SH-SY5Y (cell line): ENCODE measurements at regions not wholly inside any gene's neighbourhood (a gene's known extent, or its start where the extent isn't known, plus 50 kb on each side); places are given as distances from the start of the nearest gene placed in this dataset.

ENCODE experiments used
- GATA2 ChIP-seq: IDR thresholded peaks from 2 replicates; pipeline ENCODE4 v1.6.1; 2011; ENCODE audit warnings: mild to moderate bottlenecking, low read depth, low read length
- GATA3 ChIP-seq: IDR thresholded peaks from 2 replicates; pipeline ENCODE4 v1.6.1; 2011; ENCODE audit warnings: low read depth, mild to moderate bottlenecking, low read length, moderate library complexity

- TF ChIP-seq GATA3 (no peak), GATA2 (no peak)
These were observed 89.8 kb upstream of the COL1A2 start for GRCh38 chr7:94304878-94305277.
